ENCODE measurements at regions not wholly inside any gene's neighbourhood (a gene's known extent, or its start where the extent isn't known, plus 50 kb on each side); places are given as distances from the start of the nearest gene placed in this dataset.

DNA sequence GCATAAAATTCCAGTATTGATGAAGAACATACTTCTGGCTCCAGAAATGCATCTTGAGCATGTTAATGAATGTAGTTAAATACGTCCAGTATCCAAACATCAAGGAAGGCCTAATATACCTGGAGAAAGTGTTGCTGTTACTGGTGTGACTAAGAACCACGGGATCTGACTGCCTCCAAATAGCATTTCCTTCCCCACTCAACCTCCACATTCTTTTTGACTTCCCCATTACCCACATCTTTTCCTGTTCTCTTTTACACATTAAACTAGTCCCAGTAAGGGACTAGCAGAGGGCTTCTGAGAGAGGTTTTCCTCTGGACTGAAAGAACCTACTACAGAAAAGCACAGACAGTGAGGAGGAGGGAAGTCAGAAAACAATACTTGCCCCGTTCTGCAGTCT lies 482.8 kb upstream of the HTR2C start:
- TF ChIP-seq POLR2A (IDR thresholded peaks at IDR 0.05) (no peak), EP300 (IDR thresholded peaks at IDR 0.05) (no peak)

Data from gastroesophageal sphincter (tissue), 2 donors.